ENCODE measurements at regions not wholly inside any gene's neighbourhood (a gene's known extent, or its start where the extent isn't known, plus 50 kb on each side); places are given as distances from the start of the nearest gene placed in this dataset.

GRCh38 chr15:70356062-70356860, 258.5 kb upstream of the TLE3 start:
- no peak for TF ChIP-seq MAX (IDR thresholded peaks at IDR 0.05)
- TF ChIP-seq EP300 (IDR thresholded peaks at IDR 0.05; ENCODE audit: borderline replicate concordance), result no peak
- TF ChIP-seq CEBPB (IDR thresholded peaks at IDR 0.05), result no peak
- no peak for TF ChIP-seq TCF12 (IDR thresholded peaks at IDR 0.05; ENCODE audit: low read depth)
- TF ChIP-seq ZBTB7A (IDR thresholded peaks at IDR 0.05; ENCODE audit: low read depth), result no peak
- TF ChIP-seq NFIC (IDR thresholded peaks at IDR 0.05), result no peak
- no peak for TF ChIP-seq YY1 (IDR thresholded peaks at IDR 0.05; ENCODE audit: low read depth)
- TF ChIP-seq CREB1 (IDR thresholded peaks at IDR 0.05; ENCODE audit: low read depth), result no peak

DNA sequence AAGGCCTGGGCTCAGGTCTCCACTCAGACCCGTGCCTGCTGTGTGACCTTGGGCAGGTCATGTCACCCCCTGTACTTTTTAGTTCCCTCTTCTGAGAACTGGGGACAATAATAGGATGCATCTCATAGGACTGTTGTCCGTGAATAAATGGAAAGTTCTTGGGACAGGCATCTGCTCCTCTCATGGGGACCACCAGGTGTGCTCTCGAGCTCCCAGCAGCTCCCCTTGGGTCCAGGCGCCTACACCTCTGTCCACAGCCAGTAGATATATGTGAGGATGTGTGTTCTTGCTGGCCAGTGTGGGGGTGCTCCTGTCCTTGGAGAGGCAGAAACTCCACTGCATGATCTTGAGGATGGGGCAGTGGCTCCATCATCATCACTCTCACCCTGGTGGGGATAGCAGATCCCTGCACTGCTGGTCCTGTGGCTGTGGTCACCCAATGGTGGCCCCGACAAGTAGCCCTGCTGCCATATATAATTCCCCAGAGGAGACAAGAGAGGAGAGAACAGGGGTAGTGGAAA, 257.6 kb upstream of the TLE3 start:
- TF ChIP-seq MAX (IDR thresholded peaks at IDR 0.05), result no peak
- no peak for TF ChIP-seq EGR1 (IDR thresholded peaks at IDR 0.05)
- TF ChIP-seq YY1 (IDR thresholded peaks at IDR 0.05; ENCODE audit: low read depth), result no peak
- no peak for TF ChIP-seq CEBPB (IDR thresholded peaks at IDR 0.05)
- TF ChIP-seq ZBTB7A (IDR thresholded peaks at IDR 0.05; ENCODE audit: low read depth), result no peak
- TF ChIP-seq, protein P1, sequence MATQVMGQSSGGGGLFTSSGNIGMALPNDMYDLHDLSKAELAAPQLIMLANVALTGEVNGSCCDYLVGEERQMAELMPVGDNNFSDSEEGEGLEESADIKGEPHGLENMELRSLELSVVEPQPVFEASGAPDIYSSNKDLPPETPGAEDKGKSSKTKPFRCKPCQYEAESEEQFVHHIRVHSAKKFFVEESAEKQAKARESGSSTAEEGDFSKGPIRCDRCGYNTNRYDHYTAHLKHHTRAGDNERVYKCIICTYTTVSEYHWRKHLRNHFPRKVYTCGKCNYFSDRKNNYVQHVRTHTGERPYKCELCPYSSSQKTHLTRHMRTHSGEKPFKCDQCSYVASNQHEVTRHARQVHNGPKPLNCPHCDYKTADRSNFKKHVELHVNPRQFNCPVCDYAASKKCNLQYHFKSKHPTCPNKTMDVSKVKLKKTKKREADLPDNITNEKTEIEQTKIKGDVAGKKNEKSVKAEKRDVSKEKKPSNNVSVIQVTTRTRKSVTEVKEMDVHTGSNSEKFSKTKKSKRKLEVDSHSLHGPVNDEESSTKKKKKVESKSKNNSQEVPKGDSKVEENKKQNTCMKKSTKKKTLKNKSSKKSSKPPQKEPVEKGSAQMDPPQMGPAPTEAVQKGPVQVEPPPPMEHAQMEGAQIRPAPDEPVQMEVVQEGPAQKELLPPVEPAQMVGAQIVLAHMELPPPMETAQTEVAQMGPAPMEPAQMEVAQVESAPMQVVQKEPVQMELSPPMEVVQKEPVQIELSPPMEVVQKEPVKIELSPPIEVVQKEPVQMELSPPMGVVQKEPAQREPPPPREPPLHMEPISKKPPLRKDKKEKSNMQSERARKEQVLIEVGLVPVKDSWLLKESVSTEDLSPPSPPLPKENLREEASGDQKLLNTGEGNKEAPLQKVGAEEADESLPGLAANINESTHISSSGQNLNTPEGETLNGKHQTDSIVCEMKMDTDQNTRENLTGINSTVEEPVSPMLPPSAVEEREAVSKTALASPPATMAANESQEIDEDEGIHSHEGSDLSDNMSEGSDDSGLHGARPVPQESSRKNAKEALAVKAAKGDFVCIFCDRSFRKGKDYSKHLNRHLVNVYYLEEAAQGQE (IDR thresholded peaks at IDR 0.05; ENCODE audit: low read depth), result no peak
- no peak for TF ChIP-seq TCF12 (IDR thresholded peaks at IDR 0.05; ENCODE audit: low read depth)
- no peak for TF ChIP-seq FOXM1 (IDR thresholded peaks at IDR 0.05; ENCODE audit: borderline replicate concordance, low read depth)
- no peak for TF ChIP-seq TEAD4 (IDR thresholded peaks at IDR 0.05)
- no peak for TF ChIP-seq NFIC (IDR thresholded peaks at IDR 0.05)
- no peak for TF ChIP-seq EP300 (IDR thresholded peaks at IDR 0.05; ENCODE audit: borderline replicate concordance)
- TF ChIP-seq RAD21 (IDR thresholded peaks at IDR 0.05; ENCODE audit: low read depth), result no peak; the same call in 1 of the 2 replicates

DNA sequence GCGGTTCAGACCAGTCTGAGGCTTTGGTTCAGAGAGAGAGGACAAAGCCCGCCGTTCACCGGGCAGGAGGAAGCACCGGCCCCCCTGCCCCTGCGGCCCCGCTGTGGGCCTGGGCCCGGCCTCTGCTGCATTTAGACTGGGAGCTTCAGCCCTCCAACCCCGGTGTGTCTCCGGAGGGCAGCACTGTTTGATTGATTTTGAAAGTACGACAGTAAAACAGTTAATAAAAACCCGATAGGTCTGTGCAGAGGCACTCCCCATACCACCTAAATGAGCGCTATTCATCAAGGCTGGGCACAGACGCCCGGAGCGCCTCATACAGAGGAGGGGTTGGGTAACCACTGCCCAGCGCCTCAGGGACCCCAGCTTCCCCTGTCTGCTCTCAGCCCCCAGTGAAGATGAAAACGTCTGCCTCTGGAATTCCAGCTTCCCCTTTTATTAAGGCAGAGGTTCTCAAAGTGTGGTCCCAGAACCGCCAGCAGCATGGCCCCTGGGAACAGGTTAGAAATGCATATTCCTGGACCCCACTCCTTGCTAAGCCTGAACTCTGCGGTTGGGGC, 256.7 kb upstream of the TLE3 start:
- TF ChIP-seq CEBPB (IDR thresholded peaks at IDR 0.05) (no peak), NFIC (IDR thresholded peaks at IDR 0.05) (no peak), TCF12 (IDR thresholded peaks at IDR 0.05; ENCODE audit: low read depth) (no peak), ZBTB7A (IDR thresholded peaks at IDR 0.05; ENCODE audit: low read depth) (no peak), TAF1 (IDR thresholded peaks at IDR 0.05; ENCODE audit: low read depth) (no peak), CREB1 (IDR thresholded peaks at IDR 0.05; ENCODE audit: low read depth) (no peak), USF1 (IDR thresholded peaks at IDR 0.05) (no peak), YY1 (IDR thresholded peaks at IDR 0.05; ENCODE audit: low read depth) (no peak), FOXM1 (IDR thresholded peaks at IDR 0.05; ENCODE audit: borderline replicate concordance, low read depth) (no peak), MAX (IDR thresholded peaks at IDR 0.05) (no peak), TEAD4 (IDR thresholded peaks at IDR 0.05) (no peak), EGR1 (IDR thresholded peaks at IDR 0.05) (no peak), EP300 (IDR thresholded peaks at IDR 0.05; ENCODE audit: borderline replicate concordance) (no peak), RAD21 (IDR thresholded peaks at IDR 0.05; ENCODE audit: low read depth) (no peak)
- TF ChIP-seq, protein P1 (IDR thresholded peaks at IDR 0.05; ENCODE audit: low read depth), result no peak

- TF ChIP-seq ZBTB7A (IDR thresholded peaks at IDR 0.05; ENCODE audit: low read depth), result no peak
- no peak for TF ChIP-seq RAD21 (IDR thresholded peaks at IDR 0.05; ENCODE audit: low read depth)
- no peak for TF ChIP-seq NFIC (IDR thresholded peaks at IDR 0.05)
- no peak for TF ChIP-seq CREB1 (IDR thresholded peaks at IDR 0.05; ENCODE audit: low read depth)
- no peak for TF ChIP-seq TAF1 (IDR thresholded peaks at IDR 0.05; ENCODE audit: low read depth)
- TF ChIP-seq FOXM1 (IDR thresholded peaks at IDR 0.05; ENCODE audit: borderline replicate concordance, low read depth), result no peak
- TF ChIP-seq EP300 (IDR thresholded peaks at IDR 0.05; ENCODE audit: borderline replicate concordance), result no peak
- TF ChIP-seq TCF12 (IDR thresholded peaks at IDR 0.05; ENCODE audit: low read depth), result no peak
- no peak for TF ChIP-seq EGR1 (IDR thresholded peaks at IDR 0.05)
- TF ChIP-seq CEBPB (IDR thresholded peaks at IDR 0.05), result no peak
- TF ChIP-seq MAX (IDR thresholded peaks at IDR 0.05), result no peak
- TF ChIP-seq USF1 (IDR thresholded peaks at IDR 0.05), result no peak
- TF ChIP-seq, protein P1 (IDR thresholded peaks at IDR 0.05; ENCODE audit: low read depth), result no peak
- no peak for TF ChIP-seq YY1 (IDR thresholded peaks at IDR 0.05; ENCODE audit: low read depth)
- no peak for TF ChIP-seq TEAD4 (IDR thresholded peaks at IDR 0.05)
These were observed 256.1 kb upstream of the TLE3 start for GRCh38 chr15:70353606-70354345.

Measured in Ishikawa (cell line).